Stimulated activated CD8-positive, alpha-beta memory T cell treated with anti-CD3 and anti-CD28 coated beads, Interleukin-12 subunit alpha, Interleukin-12 subunit beta, amount 100 ng/mL, for 24 hours (primary cell): ENCODE measurements at regions not wholly inside any gene's neighbourhood (a gene's known extent, or its start where the extent isn't known, plus 50 kb on each side); places are given as distances from the start of the nearest gene placed in this dataset.

ENCODE experiments used
- DNase-seq: peaks from one replicate; pipeline ENCODE4 v3.0.0-alpha.2; 2020; ENCODE audit errors: extremely low read depth

- no peak for DNase-seq
Measured at GRCh38 chr2:144281476-144281875, 238.4 kb downstream of the ZEB2 start.

- DNase-seq: no peak
Measured at GRCh38 chr2:144280009-144280408, 239.9 kb downstream of the ZEB2 start.

- DNase-seq: no peak
Measured at GRCh38 chr2:144279165-144279564, 240.8 kb downstream of the ZEB2 start.

- no peak for DNase-seq
Measured at GRCh38 chr2:144277622-144278354, 242.1 kb downstream of the ZEB2 start.

- no peak for DNase-seq
Measured at GRCh38 chr2:144275340-144275739, 244.6 kb downstream of the ZEB2 start.

GRCh38 chr2:144274131-144274530 is 245.8 kb downstream of the ZEB2 start:
- DNase-seq: no peak

GRCh38 chr2:144270951-144271350 is 249.0 kb downstream of the ZEB2 start:
- no peak for DNase-seq

- DNase-seq: no peak
Measured at GRCh38 chr2:144268036-144268678, 251.8 kb downstream of the ZEB2 start.

GRCh38 chr2:144267239-144267638 is 252.7 kb downstream of the ZEB2 start:
- DNase-seq: peak; percentile 1

- DNase-seq: no peak
Measured at GRCh38 chr2:144265654-144266053, 254.3 kb downstream of the ZEB2 start.

- no peak for DNase-seq
Measured at GRCh38 chr2:144261966-144262365, 258.0 kb downstream of the ZEB2 start.

GRCh38 chr2:144261336-144261735 is 258.6 kb downstream of the ZEB2 start:
- DNase-seq: no peak

- DNase-seq: no peak
Measured at GRCh38 chr2:144259332-144259731, 260.6 kb downstream of the ZEB2 start.

GRCh38 chr2:144258154-144258553 is 261.8 kb downstream of the ZEB2 start:
- DNase-seq: no peak

- DNase-seq: no peak
Measured at GRCh38 chr2:144256996-144257707, 262.8 kb downstream of the ZEB2 start.

GRCh38 chr2:144254342-144255235 is 265.3 kb downstream of the ZEB2 start:
- DNase-seq: no peak

GRCh38 chr2:144253743-144254142 is 266.2 kb downstream of the ZEB2 start:
- no peak for DNase-seq

- no peak for DNase-seq
Measured at GRCh38 chr2:144252694-144253093, 267.2 kb downstream of the ZEB2 start.

- no peak for DNase-seq
Measured at GRCh38 chr2:144249035-144249637, 270.8 kb downstream of the ZEB2 start.

GRCh38 chr2:144248350-144249034 is 271.4 kb downstream of the ZEB2 start:
- no peak for DNase-seq

- DNase-seq: no peak
Measured at GRCh38 chr2:144244938-144245337, 275.0 kb downstream of the ZEB2 start.
